NCI-H226 (cell line): ENCODE measurements at regions not wholly inside any gene's neighbourhood (a gene's known extent, or its start where the extent isn't known, plus 50 kb on each side); places are given as distances from the start of the nearest gene placed in this dataset.
"Not testable (repeated sequence)": the region's sequence is repeated elsewhere in the genome, so short reads cannot be mapped to it uniquely, and the experiment has no call there.

ENCODE experiments used
- DNase-seq: peaks from one replicate; pipeline ENCODE4 v3.0.0-alpha.2; 2015

GRCh38 chr13:24931450-24932251, 164.3 kb upstream of the PABPC3 start:
- DNase-seq: no peak

- DNase-seq: not testable (repeated sequence)
Measured at GRCh38 chr13:24933106-24934023, 162.6 kb upstream of the PABPC3 start.

GRCh38 chr13:24934024-24934385, 161.9 kb upstream of the PABPC3 start:
- not testable (repeated sequence) for DNase-seq

- no peak for DNase-seq
Measured at GRCh38 chr13:24938966-24939365, 157.0 kb upstream of the PABPC3 start.

- not testable (repeated sequence) for DNase-seq
Measured at GRCh38 chr13:24941023-24941713, 154.8 kb upstream of the PABPC3 start.

GRCh38 chr13:24943136-24943535, 152.8 kb upstream of the PABPC3 start:
- DNase-seq: no peak

- not testable (repeated sequence) for DNase-seq
Measured at GRCh38 chr13:24944073-24944472, 151.9 kb upstream of the PABPC3 start.

GRCh38 chr13:24948977-24949376, 147.0 kb upstream of the PABPC3 start:
- DNase-seq: not testable (repeated sequence)

- DNase-seq: not testable (repeated sequence)
Measured at GRCh38 chr13:24950611-24951010, 145.3 kb upstream of the PABPC3 start.

- not testable (repeated sequence) for DNase-seq
Measured at GRCh38 chr13:24967970-24968369, 128.0 kb upstream of the PABPC3 start.

- DNase-seq: not testable (repeated sequence)
Measured at GRCh38 chr13:24968416-24968815, 127.5 kb upstream of the PABPC3 start.

- not testable (repeated sequence) for DNase-seq
Measured at GRCh38 chr13:24973102-24973501, 122.8 kb upstream of the PABPC3 start.

- DNase-seq: not testable (repeated sequence)
Measured at GRCh38 chr13:24981181-24981803, 114.6 kb upstream of the PABPC3 start.

- DNase-seq: no peak
Measured at GRCh38 chr13:24982333-24982999, 113.5 kb upstream of the PABPC3 start.

GRCh38 chr13:24983094-24983493, 112.8 kb upstream of the PABPC3 start:
- no peak for DNase-seq

- DNase-seq: no peak
Measured at GRCh38 chr13:24984134-24984533, 111.8 kb upstream of the PABPC3 start.

GRCh38 chr13:24985107-24985506, 110.8 kb upstream of the PABPC3 start:
- no peak for DNase-seq

GRCh38 chr13:24985896-24986295, 110.0 kb upstream of the PABPC3 start:
- no peak for DNase-seq

- DNase-seq: no peak
Measured at GRCh38 chr13:24986826-24987225, 109.1 kb upstream of the PABPC3 start.

- DNase-seq: not testable (repeated sequence)
Measured at GRCh38 chr13:24989959-24990358, 106.0 kb upstream of the PABPC3 start.

GRCh38 chr13:24992946-24993345, 103.0 kb upstream of the PABPC3 start:
- not testable (repeated sequence) for DNase-seq

- peak; percentile 41 for DNase-seq
Measured at GRCh38 chr13:24995225-24995804, 100.6 kb upstream of the PABPC3 start.
